ENCODE measurements at regions not wholly inside any gene's neighbourhood (a gene's known extent, or its start where the extent isn't known, plus 50 kb on each side); places are given as distances from the start of the nearest gene placed in this dataset.

DNA sequence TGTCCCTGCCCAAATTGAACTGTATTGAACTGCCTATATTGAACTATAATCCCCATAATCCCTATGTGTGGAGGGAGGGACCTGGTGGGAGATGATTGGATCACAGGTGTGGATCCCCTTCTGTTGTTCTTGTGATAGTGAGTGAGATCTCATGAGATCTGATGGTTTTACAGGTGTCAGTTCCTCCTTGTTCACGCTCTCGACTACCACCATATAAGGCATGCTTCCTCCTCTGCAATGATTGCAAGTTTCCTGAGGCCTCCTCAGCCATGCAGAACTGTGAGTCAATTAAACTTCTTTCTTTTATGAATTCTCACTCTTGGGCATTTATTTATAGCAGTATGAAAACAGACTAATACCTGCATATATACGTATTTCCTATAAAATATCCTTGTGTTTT lies 206.5 kb upstream of the PDGFD start:
- Histone ChIP-seq H3K9me3 (ENCODE audit: insufficient read depth, low read depth, low read length) (no peaks in the 10 kb centered on the region), H3K27me3 (ENCODE audit: insufficient read depth, low read length) (no peaks in the 10 kb centered on the region), H3K36me3 (ENCODE audit: insufficient read depth, low read length) (no peaks in the 10 kb centered on the region), H3K4me3 (ENCODE audit: low read length) (no peak overlapping the region), H3K27ac (ENCODE audit: low read depth, low read length) (no peak overlapping the region), H3K9ac (ENCODE audit: low read depth, low read length) (no peak overlapping the region), H3K4me1 (ENCODE audit: insufficient read depth, low read length) (no peaks in the 10 kb centered on the region)
- 97% methylated on average over 2 of the region's 3 CpGs for WGBS

DNA sequence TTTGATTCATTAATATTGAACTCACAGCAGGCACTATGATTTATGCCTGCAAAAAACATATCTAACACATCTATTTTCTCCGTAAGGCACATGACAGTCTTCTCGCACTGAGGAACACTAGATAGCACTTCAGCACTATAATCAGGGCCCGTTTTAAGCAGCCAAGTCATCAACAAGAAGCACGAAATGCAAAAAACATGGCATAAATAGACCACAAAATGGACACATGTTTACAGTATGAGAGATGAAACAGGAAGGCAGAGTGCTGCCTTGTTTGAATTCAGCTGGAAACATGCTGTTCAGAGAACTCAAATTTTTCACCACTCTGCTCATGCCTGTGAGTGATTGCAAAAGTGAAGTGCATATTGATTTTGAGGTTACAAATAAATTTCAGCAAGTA lies 205.8 kb upstream of the PDGFD start:
- Histone ChIP-seq H3K4me1 (ENCODE audit: insufficient read depth, low read length) (no peaks in the 10 kb centered on the region), H3K4me3 (ENCODE audit: low read length) (no peak overlapping the region), H3K36me3 (ENCODE audit: insufficient read depth, low read length) (no peaks in the 10 kb centered on the region), H3K27ac (ENCODE audit: low read depth, low read length) (no peak overlapping the region), H3K27me3 (ENCODE audit: insufficient read depth, low read length) (no peaks in the 10 kb centered on the region), H3K9ac (ENCODE audit: low read depth, low read length) (no peak overlapping the region), H3K9me3 (ENCODE audit: insufficient read depth, low read depth, low read length) (no peaks in the 10 kb centered on the region)
- 95% methylated on average over 4 of the region's 4 CpGs for WGBS

GRCh38 chr11:104366321-104366734 lies 202.4 kb upstream of the PDGFD start:
- Histone ChIP-seq H3K27ac (ENCODE audit: low read depth, low read length) (no peak overlapping the region), H3K36me3 (ENCODE audit: insufficient read depth, low read length) (no peaks in the 10 kb centered on the region), H3K4me3 (ENCODE audit: low read length) (no peak overlapping the region), H3K9me3 (ENCODE audit: insufficient read depth, low read depth, low read length) (no peaks in the 10 kb centered on the region), H3K27me3 (ENCODE audit: insufficient read depth, low read length) (no peaks in the 10 kb centered on the region), H3K9ac (ENCODE audit: low read depth, low read length) (no peak overlapping the region), H3K4me1 (ENCODE audit: insufficient read depth, low read length) (no peaks in the 10 kb centered on the region)
- WGBS: 97% methylated on average over 33 of the region's 33 CpGs

GRCh38 chr11:104365676-104366075 lies 201.7 kb upstream of the PDGFD start:
- Histone ChIP-seq H3K4me3 (ENCODE audit: low read length) (no peak overlapping the region), H3K9ac (ENCODE audit: low read depth, low read length) (no peak overlapping the region), H3K4me1 (ENCODE audit: insufficient read depth, low read length) (no peaks in the 10 kb centered on the region), H3K27ac (ENCODE audit: low read depth, low read length) (no peak overlapping the region), H3K27me3 (ENCODE audit: insufficient read depth, low read length) (no peaks in the 10 kb centered on the region), H3K36me3 (ENCODE audit: insufficient read depth, low read length) (no peaks in the 10 kb centered on the region), H3K9me3 (ENCODE audit: insufficient read depth, low read depth, low read length) (no peaks in the 10 kb centered on the region)
- WGBS: 96% methylated on average over 6 of the region's 6 CpGs

DNA sequence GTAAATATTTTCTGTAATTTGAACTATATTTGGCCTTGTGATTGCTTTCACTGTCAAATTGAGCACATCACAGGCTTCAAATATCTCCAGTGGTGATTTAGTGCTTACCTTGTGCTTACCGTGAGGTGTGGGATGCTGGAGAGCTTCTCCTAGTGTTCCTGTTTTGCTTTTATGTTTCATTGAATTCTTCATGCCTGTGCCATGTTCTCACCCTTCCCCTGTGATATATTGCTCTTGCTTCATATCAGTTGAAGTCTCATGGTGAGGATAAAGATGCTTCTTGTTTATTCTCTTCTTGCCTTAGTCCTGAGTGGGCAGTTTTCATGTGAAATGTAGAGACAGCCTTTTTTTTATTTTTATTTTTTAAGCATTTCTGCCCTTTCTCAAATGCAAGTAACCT lies 198.0 kb upstream of the PDGFD start:
- Histone ChIP-seq H3K27me3 (ENCODE audit: insufficient read depth, low read length) (no peaks in the 10 kb centered on the region), H3K4me1 (ENCODE audit: insufficient read depth, low read length) (no peaks in the 10 kb centered on the region), H3K9ac (ENCODE audit: low read depth, low read length) (no peak overlapping the region), H3K9me3 (ENCODE audit: insufficient read depth, low read depth, low read length) (no peaks in the 10 kb centered on the region), H3K27ac (ENCODE audit: low read depth, low read length) (no peak overlapping the region), H3K4me3 (ENCODE audit: low read length) (no peak overlapping the region), H3K36me3 (ENCODE audit: insufficient read depth, low read length) (no peaks in the 10 kb centered on the region)
- WGBS: 100% methylated on average over 1 of the region's 1 CpG

- Histone ChIP-seq H3K36me3 (ENCODE audit: insufficient read depth, low read length) (no peaks in the 10 kb centered on the region), H3K4me3 (ENCODE audit: low read length) (no peak overlapping the region), H3K4me1 (ENCODE audit: insufficient read depth, low read length) (no peaks in the 10 kb centered on the region), H3K9me3 (ENCODE audit: insufficient read depth, low read depth, low read length) (0 out of 2 replicates have a peak, but pooled peaks cover 8% of the 10 kb centered on the region), H3K27me3 (ENCODE audit: insufficient read depth, low read length) (no peaks in the 10 kb centered on the region), H3K9ac (ENCODE audit: low read depth, low read length) (no peak overlapping the region), H3K27ac (ENCODE audit: low read depth, low read length) (no peak overlapping the region)
- WGBS: over 99% methylated on average over 4 of the region's 4 CpGs
Observed at GRCh38 chr11:104352036-104352435, 188.1 kb upstream of the PDGFD start.

DNA sequence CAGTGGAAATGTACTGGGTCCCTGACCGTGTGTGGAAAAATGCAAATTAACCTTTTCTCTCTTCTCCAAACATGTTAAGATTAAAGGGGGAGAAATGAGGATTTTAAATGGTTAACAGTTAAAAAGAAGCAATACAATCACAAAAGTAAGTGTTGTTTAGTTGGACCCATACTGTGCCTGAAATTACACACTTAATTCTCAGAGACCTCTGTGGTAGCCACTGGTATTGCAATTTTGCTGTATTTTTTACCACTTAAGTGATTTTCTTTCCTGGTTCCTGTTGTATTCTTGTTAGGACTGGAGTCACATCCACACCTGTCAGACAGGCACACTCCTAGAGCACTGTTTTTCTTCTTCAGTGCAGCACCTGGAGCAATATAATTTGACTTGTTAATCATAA lies 179.6 kb upstream of the PDGFD start:
- H3K4me3 ChIP-seq (ENCODE audit: low read length): no peak overlapping the region
- no peaks in the 10 kb centered on the region for H3K36me3 ChIP-seq (ENCODE audit: insufficient read depth, low read length)
- no peaks in the 10 kb centered on the region for H3K4me1 ChIP-seq (ENCODE audit: insufficient read depth, low read length)
- H3K9me3 ChIP-seq (ENCODE audit: insufficient read depth, low read depth, low read length): no peaks in the 10 kb centered on the region
- H3K9ac ChIP-seq (ENCODE audit: low read depth, low read length): no peak overlapping the region
- H3K27me3 ChIP-seq (ENCODE audit: insufficient read depth, low read length): no peaks in the 10 kb centered on the region
- H3K27ac ChIP-seq (ENCODE audit: low read depth, low read length): no peak overlapping the region
- WGBS: no CpG with 5 or more reads among the region's 1 CpG

GRCh38 chr11:104340590-104340989 lies 176.6 kb upstream of the PDGFD start:
- Histone ChIP-seq H3K9me3 (ENCODE audit: insufficient read depth, low read depth, low read length) (no peaks in the 10 kb centered on the region), H3K27me3 (ENCODE audit: insufficient read depth, low read length) (no peaks in the 10 kb centered on the region), H3K36me3 (ENCODE audit: insufficient read depth, low read length) (no peaks in the 10 kb centered on the region), H3K9ac (ENCODE audit: low read depth, low read length) (no peak overlapping the region), H3K4me1 (ENCODE audit: insufficient read depth, low read length) (no peaks in the 10 kb centered on the region), H3K4me3 (ENCODE audit: low read length) (no peak overlapping the region), H3K27ac (ENCODE audit: low read depth, low read length) (no peak overlapping the region)
- WGBS: 89% methylated on average over 2 of the region's 2 CpGs

- no peak overlapping the region for H3K4me3 ChIP-seq (ENCODE audit: low read length)
- WGBS: 95% methylated on average over 10 of the region's 10 CpGs
Observed at GRCh38 chr11:104339380-104339831, 175.5 kb upstream of the PDGFD start.

DNA sequence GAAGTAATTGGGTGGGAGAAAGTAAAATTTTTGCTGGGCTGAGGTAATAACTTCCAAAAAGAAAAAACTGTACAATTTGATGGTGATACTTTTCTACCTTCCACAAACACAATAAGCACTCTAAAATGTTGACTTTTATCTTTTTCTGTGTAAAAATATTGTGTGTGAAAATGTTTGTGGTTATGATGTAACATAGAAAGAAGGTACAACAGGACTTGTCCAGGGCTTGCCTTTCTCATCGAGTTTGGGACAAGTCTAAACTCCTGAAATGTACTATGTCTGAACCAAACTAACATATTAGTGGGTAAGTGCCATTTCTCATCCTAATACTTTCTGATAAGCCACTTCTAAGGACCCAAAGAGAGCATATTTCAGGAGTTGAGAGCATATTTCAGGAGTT lies 174.2 kb upstream of the PDGFD start:
- Histone ChIP-seq H3K27me3 (ENCODE audit: insufficient read depth, low read length) (no peaks in the 10 kb centered on the region), H3K4me1 (ENCODE audit: insufficient read depth, low read length) (no peaks in the 10 kb centered on the region), H3K27ac (ENCODE audit: low read depth, low read length) (no peak overlapping the region), H3K9ac (ENCODE audit: low read depth, low read length) (no peak overlapping the region), H3K36me3 (ENCODE audit: insufficient read depth, low read length) (no peaks in the 10 kb centered on the region), H3K9me3 (ENCODE audit: insufficient read depth, low read depth, low read length) (no peaks in the 10 kb centered on the region), H3K4me3 (ENCODE audit: low read length) (no peak overlapping the region)
- WGBS: 100% methylated on average over 1 of the region's 1 CpG

More at GRCh38 chr11:104339380-104339831, 175.5 kb upstream of the PDGFD start:
- Histone ChIP-seq H3K27ac (ENCODE audit: low read depth, low read length) (no peak overlapping the region), H3K9ac (ENCODE audit: low read depth, low read length) (no peak overlapping the region), H3K4me1 (ENCODE audit: insufficient read depth, low read length) (no peaks in the 10 kb centered on the region), H3K36me3 (ENCODE audit: insufficient read depth, low read length) (no peaks in the 10 kb centered on the region), H3K27me3 (ENCODE audit: insufficient read depth, low read length) (no peaks in the 10 kb centered on the region), H3K9me3 (ENCODE audit: insufficient read depth, low read depth, low read length) (no peaks in the 10 kb centered on the region)

DNA sequence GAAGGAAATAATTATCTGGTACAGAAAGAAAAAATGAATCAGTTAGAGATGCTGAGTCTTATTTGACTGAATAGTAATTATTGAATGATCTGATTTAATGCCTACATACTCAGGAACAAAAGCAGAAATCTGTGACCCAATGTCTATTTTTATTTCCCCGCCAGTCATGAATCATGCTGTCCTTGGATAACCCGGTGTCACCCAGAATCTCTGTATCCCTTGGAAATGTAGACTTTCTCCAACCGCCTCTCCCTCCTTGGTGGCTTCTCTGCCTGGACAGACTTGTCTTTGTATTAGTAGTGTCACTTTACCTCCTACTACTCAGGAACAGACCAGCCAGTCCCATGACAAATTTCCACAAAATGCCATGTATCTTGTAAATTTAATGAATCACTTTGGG lies 173.3 kb upstream of the PDGFD start:
- H3K9ac ChIP-seq (ENCODE audit: low read depth, low read length): no peak overlapping the region
- no peaks in the 10 kb centered on the region for H3K9me3 ChIP-seq (ENCODE audit: insufficient read depth, low read depth, low read length)
- no peaks in the 10 kb centered on the region for H3K36me3 ChIP-seq (ENCODE audit: insufficient read depth, low read length)
- H3K4me3 ChIP-seq (ENCODE audit: low read length): no peak overlapping the region
- H3K27me3 ChIP-seq (ENCODE audit: insufficient read depth, low read length): no peaks in the 10 kb centered on the region
- H3K4me1 ChIP-seq (ENCODE audit: insufficient read depth, low read length): no peaks in the 10 kb centered on the region
- WGBS: 98% methylated on average over 3 of the region's 3 CpGs
- no peak overlapping the region for H3K27ac ChIP-seq (ENCODE audit: low read depth, low read length)

DNA sequence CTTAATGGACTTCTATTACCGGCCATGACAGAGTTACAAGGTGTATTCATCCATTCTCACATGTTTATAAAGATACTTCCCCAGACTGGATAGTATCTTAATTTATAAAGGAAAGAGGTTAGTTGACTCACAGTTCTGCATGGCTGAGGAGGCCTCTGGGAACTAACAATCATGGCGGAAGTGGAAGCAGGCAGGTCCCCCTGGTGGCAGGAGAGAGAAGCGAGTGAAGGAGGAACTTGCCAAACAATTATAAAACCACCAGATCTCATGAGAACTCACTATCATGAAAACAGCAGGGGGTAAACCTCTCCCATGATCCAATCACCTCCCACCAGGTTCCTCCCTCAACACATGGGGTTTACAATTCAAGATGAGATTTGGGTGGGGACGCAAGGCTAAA lies 170.0 kb upstream of the PDGFD start:
- no peaks in the 10 kb centered on the region for H3K36me3 ChIP-seq (ENCODE audit: insufficient read depth, low read length)
- no peaks in the 10 kb centered on the region for H3K27me3 ChIP-seq (ENCODE audit: insufficient read depth, low read length)
- H3K4me1 ChIP-seq (ENCODE audit: insufficient read depth, low read length): no peaks in the 10 kb centered on the region
- no peak overlapping the region for H3K4me3 ChIP-seq (ENCODE audit: low read length)
- H3K9ac ChIP-seq (ENCODE audit: low read depth, low read length): no peak overlapping the region
- 93% methylated on average over 3 of the region's 4 CpGs for WGBS
- no peaks in the 10 kb centered on the region for H3K9me3 ChIP-seq (ENCODE audit: insufficient read depth, low read depth, low read length)
- H3K27ac ChIP-seq (ENCODE audit: low read depth, low read length): no peak overlapping the region

Measured in HUES64 (cell line).